ENCODE measurements at regions not wholly inside any gene's neighbourhood (a gene's known extent, or its start where the extent isn't known, plus 50 kb on each side); places are given as distances from the start of the nearest gene placed in this dataset.

- ATAC-seq (no peak), DNase-seq (no peak)
- intact Hi-C loops (cut with DNase I) = no loop called here
Measured at GRCh38 chr15:69780981-69781380, 316.7 kb downstream of the TLE3 start.

GRCh38 chr15:69781411-69782125, 316.1 kb downstream of the TLE3 start:
- no peak for ATAC-seq
- intact Hi-C loops (cut with DNase I) = no loop called here
- no peak for DNase-seq

- no peak for ATAC-seq
- DNase-seq = no peak
- intact Hi-C loops (cut with DNase I) = no loop called here
Measured at GRCh38 chr15:69782139-69782658, 315.5 kb downstream of the TLE3 start.

- ATAC-seq (no peak), DNase-seq (no peak)
- intact Hi-C loops (cut with DNase I) = no loop called here
Measured at GRCh38 chr15:69782809-69783208, 314.9 kb downstream of the TLE3 start.

GRCh38 chr15:69783211-69783610, 314.5 kb downstream of the TLE3 start:
- ATAC-seq (no peak), DNase-seq (no peak)
- intact Hi-C loops (cut with DNase I) = no loop called here

- ATAC-seq (no peak), DNase-seq (no peak)
- intact Hi-C loops (cut with DNase I) = no loop called here
Measured at GRCh38 chr15:69784798-69785566, 312.7 kb downstream of the TLE3 start.

GRCh38 chr15:69786136-69786701, 311.5 kb downstream of the TLE3 start:
- intact Hi-C loops (cut with DNase I) = no loop called here
- no peak for DNase-seq
- no peak for ATAC-seq

- DNase-seq (no peak), ATAC-seq (no peak)
- intact Hi-C loops (cut with DNase I) = no loop called here
Measured at GRCh38 chr15:69787791-69788190, 309.9 kb downstream of the TLE3 start.

GRCh38 chr15:69789648-69790393, 307.9 kb downstream of the TLE3 start:
- intact Hi-C loops (cut with DNase I) = loop anchor here in 1 of 2 donors (10.0 kb wide), 1 partner anchor 185 kb away; no protein-coding TSS in a partner anchor

GRCh38 chr15:69790632-69791031, 307.1 kb downstream of the TLE3 start:
- DNase-seq = no peak
- ATAC-seq = no peak
- intact Hi-C loops (cut with DNase I) = loop anchor here in 1 of 2 donors (10.0 kb wide), 1 partner anchor 186 kb away; no protein-coding TSS in a partner anchor

More at GRCh38 chr15:69789648-69790393, 307.9 kb downstream of the TLE3 start:
- DNase-seq = no peak
- ATAC-seq = no peak

GRCh38 chr15:69792823-69793222, 304.9 kb downstream of the TLE3 start:
- intact Hi-C loops (cut with DNase I) = loop anchor here in 1 of 2 donors (10.0 kb wide), 1 partner anchor 188 kb away; no protein-coding TSS in a partner anchor
- ATAC-seq (no peak), DNase-seq (no peak)

GRCh38 chr15:69793431-69793780, 304.3 kb downstream of the TLE3 start:
- DNase-seq = peak; percentile 39
- intact Hi-C loops (cut with DNase I) = loop anchor here in 1 of 2 donors (10.0 kb wide), 1 partner anchor 189 kb away; no protein-coding TSS in a partner anchor
- peak in 1 of 2 donors; percentile 9 for ATAC-seq

- intact Hi-C loops (cut with DNase I) = loop anchor here in 1 of 2 donors (10.0 kb wide), 1 partner anchor 189 kb away; no protein-coding TSS in a partner anchor
- DNase-seq (peak; percentile 45), ATAC-seq (peak; percentile 70 to 79)
Measured at GRCh38 chr15:69793781-69794451, 303.8 kb downstream of the TLE3 start.

GRCh38 chr15:69794645-69795469, 302.9 kb downstream of the TLE3 start:
- peak; percentile 50 for DNase-seq
- ATAC-seq = peak; percentile 67
- intact Hi-C loops (cut with DNase I) = loop anchor here in 1 of 2 donors (10.0 kb wide), 1 partner anchor 190 kb away; no protein-coding TSS in a partner anchor

GRCh38 chr15:69795601-69796000, 302.1 kb downstream of the TLE3 start:
- ATAC-seq = no peak
- intact Hi-C loops (cut with DNase I) = loop anchor here in 1 of 2 donors (10.0 kb wide), 1 partner anchor 191 kb away; no protein-coding TSS in a partner anchor
- no peak for DNase-seq

GRCh38 chr15:69797051-69797595, 300.6 kb downstream of the TLE3 start:
- DNase-seq = no peak
- intact Hi-C loops (cut with DNase I) = loop anchor here in 1 of 2 donors (10.0 kb wide), 1 partner anchor 192 kb away; no protein-coding TSS in a partner anchor
- no peak for ATAC-seq

GRCh38 chr15:69797615-69798014, 300.1 kb downstream of the TLE3 start:
- intact Hi-C loops (cut with DNase I) = loop anchor here in 1 of 2 donors (10.0 kb wide), 1 partner anchor 193 kb away; no protein-coding TSS in a partner anchor
- no peak for DNase-seq
- no peak for ATAC-seq
